Endothelial cell of umbilical vein (primary cell): ENCODE measurements at regions not wholly inside any gene's neighbourhood (a gene's known extent, or its start where the extent isn't known, plus 50 kb on each side); places are given as distances from the start of the nearest gene placed in this dataset.

Experiments used
- CTCF ChIP-seq, 2 donors: IDR thresholded peaks; 1 replicate in 1 of 2; 2 replicates in 1 of 2; pipeline ENCODE4 v1.5.1; 2011; ENCODE audit warnings: low read length in 2 of 2, mild to moderate bottlenecking in 2 of 2, moderate library complexity in 2 of 2, control low read depth in 1 of 2, inconsistent platforms in 1 of 2, low read depth in 1 of 2; ENCODE audit not compliant: insufficient read depth in 1 of 2; ENCODE audit errors: extremely low read depth in 1 of 2
- EZH2 ChIP-seq: IDR thresholded peaks from 2 replicates; pipeline ENCODE4 v1.6.1; 2012; ENCODE audit warnings: borderline replicate concordance, low read depth, mild to moderate bottlenecking, moderate library complexity, low read length, inconsistent platforms; ENCODE audit not compliant: severe bottlenecking
- MYC ChIP-seq: IDR thresholded peaks from one replicate; pipeline ENCODE4 v1.6.1; 2011; ENCODE audit warnings: mild to moderate bottlenecking, low read depth, low read length
- POLR2A ChIP-seq: IDR thresholded peaks from 2 replicates; pipeline ENCODE4 v1.6.1; 2012; ENCODE audit warnings: low read depth, mild to moderate bottlenecking, control low read depth, low read length
- POLR2AphosphoS5 ChIP-seq: IDR thresholded peaks from 2 replicates; pipeline ENCODE4 v1.6.1; 2012; ENCODE audit warnings: low read depth, mild to moderate bottlenecking, control low read depth, low read length, moderate library complexity; ENCODE audit not compliant: insufficient read depth

GRCh38 chr6:130276507-130276906, 53.8 kb upstream of the SAMD3 start:
- no peak for TF ChIP-seq CTCF (IDR thresholded peaks at IDR 0.05; ENCODE audit: extremely low read depth in 1 of 2, insufficient read depth in 1 of 2, low read depth in 1 of 2, low read length in 2 of 2)
- TF ChIP-seq POLR2AphosphoS5: no peak
- TF ChIP-seq EZH2: no peak
- TF ChIP-seq MYC: no peak
- TF ChIP-seq POLR2A: no peak
